CD4-positive, alpha-beta T cell treated with Interleukin-6 at 100 ng/mL for 8 hours (primary cell): ENCODE measurements at regions not wholly inside any gene's neighbourhood (a gene's known extent, or its start where the extent isn't known, plus 50 kb on each side); places are given as distances from the start of the nearest gene placed in this dataset.
"Not testable (repeated sequence)": the region's sequence is repeated elsewhere in the genome, so short reads cannot be mapped to it uniquely, and the experiment has no call there.

ENCODE experiments used
- DNase-seq: peaks from one replicate; pipeline ENCODE4 v3.0.0-alpha.2; 2020; ENCODE audit warnings: mixed read lengths, low spot score

GRCh38 chr12:86945685-86946196 lies 689.5 kb upstream of the MGAT4C start:
- DNase-seq = no peak

- DNase-seq = not testable (repeated sequence)
Observed at GRCh38 chr12:86944197-86944819, 688.1 kb upstream of the MGAT4C start.

DNA sequence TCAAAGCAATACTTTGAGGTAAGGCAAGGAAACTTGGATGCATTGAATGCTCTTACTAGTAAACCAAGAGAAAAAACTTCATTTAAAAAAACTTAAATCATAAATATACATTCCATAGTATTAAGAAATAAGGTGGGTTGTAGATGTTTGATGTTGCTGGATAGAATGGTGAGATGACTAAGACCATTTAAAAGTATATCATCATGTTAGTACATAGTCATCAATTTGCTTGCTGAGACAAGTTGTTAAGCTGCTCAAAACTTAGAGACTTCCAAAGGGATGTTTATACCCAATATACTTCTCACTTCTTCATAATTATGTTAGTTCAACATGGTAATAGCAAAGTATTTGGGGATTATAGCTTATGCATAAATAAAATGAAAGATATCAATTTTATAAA lies 675.5 kb upstream of the MGAT4C start:
- no peak for DNase-seq

GRCh38 chr12:86929962-86930361 lies 673.8 kb upstream of the MGAT4C start:
- DNase-seq = no peak

DNA sequence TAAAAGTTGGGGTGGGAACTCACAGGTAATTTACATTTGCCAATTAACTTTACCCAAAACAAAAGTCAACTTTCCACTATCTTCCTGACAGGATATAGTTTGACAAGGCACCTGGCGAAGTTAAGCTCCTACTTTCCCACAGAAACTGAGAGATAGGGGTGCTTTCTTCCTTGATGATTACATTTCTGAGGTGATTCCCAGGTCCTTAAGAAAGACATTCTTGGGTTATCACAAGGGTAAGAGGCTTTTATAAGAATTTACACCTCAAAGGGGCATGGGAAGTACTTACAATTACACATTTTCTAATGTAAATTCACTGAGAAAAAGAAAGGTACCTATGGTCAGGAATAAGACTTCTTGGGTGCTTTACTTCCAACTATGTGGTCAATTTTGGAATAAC lies 660.9 kb upstream of the MGAT4C start:
- DNase-seq = no peak

- no peak for DNase-seq
Observed at GRCh38 chr12:86914721-86915120, 658.5 kb upstream of the MGAT4C start.

DNA sequence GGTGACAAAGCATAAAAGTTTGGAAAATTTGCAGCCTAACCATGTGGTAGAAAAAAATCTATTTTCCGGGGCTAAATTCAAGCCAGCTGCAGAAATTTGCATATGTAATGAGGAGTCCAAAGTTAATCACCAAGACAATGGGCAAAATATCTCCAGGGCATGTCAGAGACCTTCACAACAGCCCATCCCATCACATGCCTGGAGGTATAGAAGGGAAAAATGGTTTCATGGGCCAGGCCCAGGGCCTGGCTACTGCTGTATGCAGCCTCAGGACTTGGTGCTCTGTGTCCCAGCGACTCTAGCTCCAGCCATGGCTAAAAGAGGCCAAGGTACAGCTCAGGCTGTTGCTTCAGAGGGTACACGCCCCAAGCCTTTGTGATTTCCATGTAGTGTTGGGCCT lies 655.8 kb upstream of the MGAT4C start:
- no peak for DNase-seq

- DNase-seq = no peak
Observed at GRCh38 chr12:86903159-86903558, 647.0 kb upstream of the MGAT4C start.

DNA sequence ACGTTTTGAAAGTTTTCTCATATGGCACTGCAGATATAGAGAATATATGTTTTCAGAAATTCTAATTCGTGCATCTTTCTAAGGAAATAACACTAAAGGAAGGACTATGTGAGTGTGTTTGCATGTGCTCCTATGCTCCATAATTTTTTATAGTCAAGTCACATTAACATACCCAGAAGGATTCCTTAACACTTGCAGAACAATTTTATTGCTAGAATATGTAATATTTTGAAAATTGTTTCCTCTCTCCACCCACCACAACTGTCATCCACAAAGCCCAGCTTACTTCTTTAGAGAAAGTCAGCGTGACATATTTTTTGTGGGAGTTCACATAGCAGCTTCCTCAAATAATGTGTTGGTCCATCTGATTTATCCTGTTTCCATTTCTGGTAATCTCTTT lies 604.6 kb upstream of the MGAT4C start:
- no peak for DNase-seq

DNA sequence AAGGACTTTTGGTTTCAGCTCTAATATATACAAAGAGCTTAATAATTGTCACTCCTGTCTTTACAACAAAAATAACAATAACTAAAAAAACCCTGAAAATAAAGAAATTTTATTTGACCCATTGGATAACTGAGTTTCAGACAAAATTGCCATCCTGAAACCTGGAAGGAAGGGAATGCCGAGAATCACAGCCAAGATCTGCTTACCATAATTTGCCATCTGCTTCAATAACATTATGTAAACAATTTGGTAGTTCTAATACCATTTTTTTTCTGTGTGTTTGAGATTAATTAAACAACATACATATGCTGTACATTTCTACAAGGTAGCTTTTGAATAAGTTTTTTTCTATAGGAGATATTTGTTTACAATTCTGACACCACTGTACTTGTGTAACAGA lies 596.3 kb upstream of the MGAT4C start:
- no peak for DNase-seq

DNA sequence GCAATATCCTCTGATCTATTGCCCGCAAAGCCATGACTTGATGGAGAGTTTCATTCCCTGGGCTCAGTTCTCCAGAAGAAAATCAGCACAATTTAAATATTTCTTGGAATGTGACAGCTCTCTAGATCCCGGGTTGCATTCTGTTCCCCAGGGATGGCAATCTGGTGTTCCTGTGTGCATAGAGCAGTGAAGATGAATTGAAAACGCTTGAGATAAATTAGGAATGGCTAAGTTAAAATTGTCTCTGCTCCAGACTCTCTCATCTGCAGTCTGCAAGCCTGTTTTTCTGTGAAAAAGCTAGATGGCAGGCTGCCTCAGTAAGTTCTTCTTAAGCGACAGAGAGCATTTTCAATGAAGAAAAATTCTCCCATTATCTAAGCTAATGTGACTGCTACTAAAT lies 582.5 kb upstream of the MGAT4C start:
- no peak for DNase-seq

- DNase-seq = no peak
Observed at GRCh38 chr12:86838260-86838659, 582.1 kb upstream of the MGAT4C start.

GRCh38 chr12:86837246-86837645 lies 581.1 kb upstream of the MGAT4C start:
- DNase-seq = no peak

- no peak for DNase-seq
Observed at GRCh38 chr12:86834217-86834616, 578.0 kb upstream of the MGAT4C start.

GRCh38 chr12:86827409-86827808 lies 571.2 kb upstream of the MGAT4C start:
- DNase-seq = no peak

- DNase-seq = no peak
Observed at GRCh38 chr12:86826051-86826450, 569.9 kb upstream of the MGAT4C start.

- no peak for DNase-seq
Observed at GRCh38 chr12:86801439-86801838, 545.2 kb upstream of the MGAT4C start.

GRCh38 chr12:86799616-86800015 lies 543.4 kb upstream of the MGAT4C start:
- no peak for DNase-seq

- no peak for DNase-seq
Observed at GRCh38 chr12:86796550-86796949, 540.4 kb upstream of the MGAT4C start.

- DNase-seq = no peak
Observed at GRCh38 chr12:86788661-86789060, 532.5 kb upstream of the MGAT4C start.

GRCh38 chr12:86787419-86787818 lies 531.2 kb upstream of the MGAT4C start:
- DNase-seq = no peak

DNA sequence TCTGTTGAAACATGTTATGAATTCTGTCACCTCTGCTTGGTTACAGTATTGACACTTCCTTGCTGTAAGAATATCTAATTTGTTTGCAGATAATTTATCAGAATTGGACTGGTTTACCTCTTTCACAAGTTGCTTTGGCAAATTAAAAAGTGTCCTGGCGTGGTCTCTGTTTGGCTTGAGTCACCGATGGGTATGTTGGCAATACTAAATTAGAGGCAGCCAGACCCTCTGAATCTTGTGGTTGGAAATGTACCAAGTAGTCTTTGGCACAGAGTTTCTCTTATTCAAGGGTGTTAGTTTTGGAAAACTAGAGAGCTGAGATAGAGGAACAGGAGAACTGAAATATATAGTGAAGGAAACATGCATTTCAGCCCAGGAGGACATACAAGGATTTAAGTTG lies 521.1 kb upstream of the MGAT4C start:
- DNase-seq = no peak

DNA sequence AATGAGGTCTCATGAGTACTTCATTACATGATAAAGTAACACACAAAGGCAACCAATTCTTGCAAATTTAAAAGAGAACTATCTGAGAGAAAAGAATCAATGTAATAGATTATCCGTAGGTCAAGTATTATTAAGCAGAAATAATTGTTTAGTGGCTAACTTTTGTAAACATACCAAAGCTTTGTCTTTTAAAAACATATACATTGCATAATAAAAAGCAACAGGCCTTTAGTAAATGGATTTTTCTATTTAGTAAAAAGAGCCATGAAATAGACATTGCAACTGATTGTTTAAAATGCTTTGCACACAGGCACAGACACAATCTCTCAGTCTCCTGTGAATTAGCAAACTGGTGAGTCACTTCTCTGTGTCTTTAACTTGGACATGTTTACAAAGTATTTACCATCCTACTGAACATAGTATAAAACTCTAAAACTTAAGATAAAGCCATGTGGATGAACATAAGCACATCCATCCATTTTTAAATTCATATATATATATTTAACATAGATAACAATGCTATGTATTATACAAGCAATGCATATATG lies 518.7 kb upstream of the MGAT4C start:
- no peak for DNase-seq

- no peak for DNase-seq
Observed at GRCh38 chr12:86772696-86773095, 516.5 kb upstream of the MGAT4C start.
